Muscle of arm (tissue), 1 donor: ENCODE measurements at regions not wholly inside any gene's neighbourhood (a gene's known extent, or its start where the extent isn't known, plus 50 kb on each side); places are given as distances from the start of the nearest gene placed in this dataset.

Experiments used
- DNase-seq: peaks from one replicate; pipeline ENCODE4 v3.0.0-alpha.2; 2013

DNA sequence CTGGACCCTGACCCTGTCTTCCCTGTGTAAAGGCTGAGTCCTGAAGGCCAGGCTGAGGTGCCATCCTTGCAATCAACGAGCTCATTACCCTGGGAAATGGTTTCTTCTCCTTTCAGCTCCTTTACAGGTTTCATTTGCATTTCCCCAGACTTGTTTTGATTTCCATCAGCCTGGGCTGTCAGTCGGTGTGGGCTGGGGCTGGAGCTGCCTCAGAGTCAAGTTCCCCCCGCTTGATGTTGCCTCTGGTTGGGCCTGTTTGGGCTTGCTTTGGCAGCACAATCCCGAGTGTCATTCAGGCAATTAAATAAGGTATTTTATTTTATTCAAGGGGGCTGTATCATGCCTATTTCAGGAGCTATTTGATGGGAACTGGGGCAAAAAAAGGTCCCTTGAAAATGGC is 424.9 kb downstream of the INSC start:
- DNase-seq = no peak

DNA sequence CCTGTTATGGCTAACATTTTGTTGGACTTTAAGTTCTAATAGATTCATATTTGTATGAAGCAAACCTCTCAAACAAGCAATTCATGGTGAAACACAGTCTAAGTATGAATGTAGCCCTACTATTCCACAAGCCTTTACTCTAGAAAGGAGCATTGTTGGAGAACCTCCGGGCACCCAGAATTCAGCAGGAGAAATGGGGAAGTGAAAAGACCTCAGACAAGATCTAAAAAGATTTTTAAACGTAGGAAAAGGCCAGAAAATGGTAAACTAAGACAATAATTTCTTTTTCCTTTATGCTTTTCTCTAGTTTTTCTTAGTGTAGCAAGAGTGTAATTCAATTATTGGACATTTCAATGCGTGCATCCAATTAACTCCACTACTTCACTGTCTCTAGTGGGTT is 426.4 kb downstream of the INSC start:
- DNase-seq = no peak

DNA sequence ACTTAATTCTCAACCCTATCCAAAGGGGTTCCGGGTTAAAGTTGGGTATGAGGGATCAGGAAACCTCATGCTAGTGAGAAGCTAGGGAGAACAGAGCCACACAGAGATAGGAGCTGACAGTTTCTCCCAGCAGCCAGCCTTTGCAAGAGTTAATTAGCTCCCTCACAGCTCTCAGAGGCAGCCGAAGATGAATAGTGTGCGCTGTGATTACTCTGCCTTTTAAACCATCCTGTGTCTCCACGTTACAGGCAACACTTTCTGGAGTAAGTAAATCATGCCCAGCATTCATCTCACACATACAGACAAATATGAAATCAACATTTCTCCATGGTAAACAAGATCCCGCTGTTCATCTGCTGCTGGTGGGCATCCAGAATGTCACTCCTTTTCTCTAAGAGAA is 429.6 kb downstream of the INSC start:
- DNase-seq = no peak

GRCh38 chr11:15547685-15548084 is 433.0 kb downstream of the INSC start:
- DNase-seq = no peak

DNA sequence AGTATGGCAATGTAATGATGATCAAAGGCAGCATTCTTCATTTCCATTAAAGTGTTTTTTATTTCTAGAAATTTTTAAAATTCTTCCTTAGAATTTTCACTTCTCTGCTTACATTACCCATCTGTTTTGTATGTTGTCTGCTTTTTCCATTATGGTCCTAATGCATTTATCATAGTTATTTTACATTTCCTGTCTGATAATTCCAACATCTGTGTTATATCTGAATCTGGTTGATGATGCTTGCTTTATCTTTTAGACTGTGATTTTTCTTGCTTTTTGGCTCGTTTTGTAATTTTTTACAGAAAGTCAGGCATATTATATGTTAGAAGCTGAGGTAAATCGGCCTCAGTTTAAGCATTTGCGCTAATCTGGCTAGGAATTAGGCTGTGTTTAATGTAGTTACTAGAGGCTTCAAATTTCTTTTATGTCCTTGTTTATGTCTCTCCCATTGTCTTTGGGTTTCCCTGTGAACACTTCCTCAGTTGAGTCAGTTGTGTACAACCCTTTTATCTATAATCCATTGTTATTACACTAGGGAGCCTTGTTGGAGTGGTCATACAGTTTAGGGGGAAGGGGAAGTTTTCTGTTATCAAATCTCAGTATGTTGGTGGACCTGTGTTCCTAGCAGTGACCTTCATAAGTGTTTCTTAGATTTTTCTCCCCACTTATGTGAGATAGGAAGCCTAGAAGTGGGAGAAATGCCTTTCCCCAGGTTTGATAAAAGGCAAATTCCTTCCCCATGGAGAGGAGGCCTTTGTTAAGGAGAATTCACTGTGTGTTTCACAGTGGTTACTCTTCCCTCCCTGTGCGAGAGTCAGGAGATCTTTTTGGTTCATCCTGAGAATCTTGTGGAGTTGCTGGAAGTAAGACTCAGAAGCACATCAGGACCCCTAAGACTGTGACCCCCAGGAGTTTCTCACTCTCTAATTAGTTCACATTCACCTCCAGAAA is 437.5 kb downstream of the INSC start:
- no peak for DNase-seq

DNA sequence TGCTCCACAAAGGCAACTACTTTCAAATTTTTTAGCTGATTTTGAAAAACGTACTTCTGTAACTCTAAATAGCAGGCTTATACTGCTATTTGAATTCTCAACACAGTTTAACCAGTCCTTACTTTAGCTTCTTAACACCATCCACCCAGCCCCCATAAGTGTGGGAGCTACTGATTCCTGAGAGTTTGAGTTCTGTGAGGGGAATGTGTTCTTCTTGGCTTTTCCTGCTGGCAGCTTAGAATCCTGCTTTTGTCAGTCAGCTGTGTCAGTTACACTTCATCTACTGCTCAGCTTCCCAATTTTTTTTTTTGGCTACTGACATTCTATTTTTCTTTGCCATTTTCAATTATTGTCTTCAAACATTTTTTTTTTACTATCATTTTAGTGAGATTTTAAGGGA is 440.4 kb downstream of the INSC start:
- no peak for DNase-seq

- DNase-seq = no peak
Measured at GRCh38 chr11:15557457-15558230, 442.9 kb downstream of the INSC start.

DNA sequence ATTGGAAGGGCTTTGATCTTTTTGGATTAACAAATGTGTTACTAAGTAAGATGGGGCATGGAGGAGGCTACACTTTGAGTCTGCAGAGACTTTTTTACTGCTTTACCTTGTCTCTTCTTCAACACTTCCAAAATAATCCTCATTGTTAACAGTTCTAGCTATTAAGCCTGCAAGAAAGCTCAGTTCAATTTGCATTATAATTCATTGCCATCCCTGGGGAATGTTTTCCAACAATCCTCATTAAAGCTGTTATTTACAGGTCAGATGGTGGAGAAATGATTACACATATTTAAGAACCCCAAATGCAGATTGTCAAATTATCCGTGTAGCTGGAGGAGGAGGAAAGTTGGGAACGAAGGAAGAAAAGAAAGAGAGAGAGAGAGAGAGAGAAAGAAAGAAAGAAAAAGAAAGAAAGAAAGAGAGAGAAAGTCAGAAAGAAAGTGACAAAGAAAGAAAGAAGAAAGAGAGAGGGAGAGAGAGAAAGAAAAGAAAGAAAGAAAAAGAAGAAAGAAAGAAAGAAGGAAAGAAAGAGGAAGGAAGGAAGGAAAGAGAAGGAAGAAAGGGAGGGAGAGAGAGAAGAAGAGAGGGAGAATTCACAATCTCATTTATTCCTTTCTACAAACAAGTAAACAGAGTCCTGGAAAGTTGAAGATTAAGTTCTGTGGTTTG is 443.9 kb downstream of the INSC start:
- DNase-seq = no peak

DNA sequence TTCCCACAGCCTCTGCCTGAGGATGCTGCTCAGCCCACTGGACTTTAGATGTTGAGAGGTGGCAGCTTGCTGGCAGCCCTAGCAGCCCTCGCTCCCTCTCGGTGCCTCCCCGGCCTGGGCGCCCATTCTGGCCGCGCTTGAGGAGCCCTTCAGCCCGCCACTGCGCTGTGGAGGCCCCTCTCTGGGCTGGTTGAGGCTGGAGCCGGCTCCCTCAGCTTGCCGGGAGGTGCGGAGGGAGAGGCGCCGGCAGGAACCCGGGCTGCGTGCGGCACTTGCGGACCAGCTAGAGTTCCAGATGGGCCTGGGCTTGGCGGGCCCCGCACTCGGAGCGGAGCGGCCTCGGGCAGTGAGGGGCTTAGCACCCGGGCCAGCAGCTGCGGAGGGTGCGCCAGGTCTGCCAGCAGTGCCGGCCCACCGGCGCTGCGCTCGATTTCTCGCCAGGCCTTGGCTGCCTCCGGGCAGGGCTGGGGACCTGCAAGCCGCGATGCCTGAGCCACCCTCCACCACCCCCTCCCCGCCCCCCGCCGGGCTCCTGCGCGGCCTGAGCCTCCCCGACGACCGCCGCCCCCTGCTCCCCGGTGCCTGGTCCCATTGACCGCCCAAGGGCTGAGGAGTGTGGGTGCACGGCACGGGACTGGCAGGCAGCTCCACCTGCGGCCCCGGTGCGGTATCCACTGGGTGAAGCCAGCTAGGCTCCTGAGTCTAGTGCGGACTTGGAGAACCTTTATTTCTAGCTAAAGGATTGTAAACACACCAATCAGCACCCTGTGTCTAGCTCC is 446.2 kb downstream of the INSC start:
- no peak for DNase-seq

GRCh38 chr11:15562230-15562629 is 447.5 kb downstream of the INSC start:
- DNase-seq = no peak

- no peak for DNase-seq
Measured at GRCh38 chr11:15563054-15563453, 448.3 kb downstream of the INSC start.

- no peak for DNase-seq
Measured at GRCh38 chr11:15565880-15566279, 451.2 kb downstream of the INSC start.

GRCh38 chr11:15568440-15568839 is 453.7 kb downstream of the INSC start:
- DNase-seq = no peak

- peak; percentile 84 for DNase-seq
Measured at GRCh38 chr11:15569305-15570025, 454.7 kb downstream of the INSC start.

DNA sequence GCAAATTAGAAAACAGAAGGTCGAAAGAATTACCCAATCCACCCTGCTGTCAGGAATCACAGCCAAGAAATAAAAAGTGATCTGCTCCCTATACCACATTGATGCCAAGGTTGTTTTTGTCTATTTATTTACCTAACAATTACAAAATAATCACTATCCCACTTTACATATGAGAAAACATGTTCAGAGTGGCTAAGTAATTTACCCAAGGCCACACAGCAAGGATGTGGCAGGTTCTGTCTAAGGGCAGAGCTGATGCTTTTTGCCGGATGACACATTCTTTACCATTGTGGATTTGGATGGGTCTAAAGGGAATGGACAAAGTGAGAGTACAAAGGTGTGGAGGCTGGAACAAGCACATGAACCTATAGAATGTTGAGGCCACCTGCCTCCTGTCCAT is 460.7 kb downstream of the INSC start:
- DNase-seq = no peak

DNA sequence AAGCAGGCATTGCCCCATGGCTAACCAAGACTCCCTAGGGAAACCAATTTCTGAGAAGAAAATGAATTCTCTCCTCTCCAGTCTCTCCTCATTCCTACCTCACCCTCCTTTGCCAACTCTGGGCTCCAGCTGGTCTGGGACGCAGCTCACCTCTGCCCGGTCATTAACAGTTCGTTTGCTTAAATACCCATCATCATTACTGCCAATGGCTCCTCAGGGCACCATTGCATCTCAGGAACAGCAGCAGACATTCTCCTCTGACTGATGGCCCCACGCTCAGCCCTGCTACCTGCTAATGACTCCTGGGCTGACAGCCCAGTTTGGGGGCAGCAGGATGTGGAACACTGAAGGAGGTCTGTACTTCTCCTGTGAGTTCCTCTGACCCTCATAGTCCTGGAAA is 462.0 kb downstream of the INSC start:
- no peak for DNase-seq

- DNase-seq = no peak
Measured at GRCh38 chr11:15577519-15577918, 462.8 kb downstream of the INSC start.

DNA sequence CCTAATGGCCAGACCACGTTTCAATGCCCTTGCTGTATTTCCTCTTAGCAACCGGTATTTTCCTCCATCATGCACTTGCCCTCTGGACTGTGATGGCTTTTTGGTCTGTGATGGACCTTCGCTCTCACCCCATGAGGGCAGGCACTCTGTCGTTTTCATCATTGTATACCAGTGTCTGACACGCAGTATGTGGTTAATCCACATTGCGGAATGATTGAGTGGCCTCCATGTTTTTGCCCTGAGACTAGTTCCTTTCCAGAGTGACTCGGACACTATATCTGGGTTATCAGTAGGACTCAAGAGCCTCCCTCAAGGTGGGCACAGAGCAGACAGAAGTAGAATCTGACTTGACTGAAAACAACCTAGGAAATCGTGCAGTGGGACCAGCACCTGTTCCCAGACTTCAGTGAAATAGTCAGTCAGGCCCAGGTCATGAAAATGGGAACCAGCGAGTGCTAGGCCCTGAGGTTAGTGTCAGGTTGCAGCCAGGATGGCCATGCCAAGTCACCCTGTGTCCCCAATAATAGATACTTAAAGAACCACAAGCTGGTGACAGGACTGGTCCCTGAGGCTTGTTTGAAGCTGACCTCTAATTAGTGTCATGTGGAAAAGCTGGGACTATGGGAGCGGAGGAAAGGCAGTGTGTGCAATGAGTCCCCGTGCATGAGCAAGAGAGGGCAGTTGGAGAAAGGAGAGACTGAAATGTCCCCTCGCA is 464.7 kb downstream of the INSC start:
- no peak for DNase-seq

DNA sequence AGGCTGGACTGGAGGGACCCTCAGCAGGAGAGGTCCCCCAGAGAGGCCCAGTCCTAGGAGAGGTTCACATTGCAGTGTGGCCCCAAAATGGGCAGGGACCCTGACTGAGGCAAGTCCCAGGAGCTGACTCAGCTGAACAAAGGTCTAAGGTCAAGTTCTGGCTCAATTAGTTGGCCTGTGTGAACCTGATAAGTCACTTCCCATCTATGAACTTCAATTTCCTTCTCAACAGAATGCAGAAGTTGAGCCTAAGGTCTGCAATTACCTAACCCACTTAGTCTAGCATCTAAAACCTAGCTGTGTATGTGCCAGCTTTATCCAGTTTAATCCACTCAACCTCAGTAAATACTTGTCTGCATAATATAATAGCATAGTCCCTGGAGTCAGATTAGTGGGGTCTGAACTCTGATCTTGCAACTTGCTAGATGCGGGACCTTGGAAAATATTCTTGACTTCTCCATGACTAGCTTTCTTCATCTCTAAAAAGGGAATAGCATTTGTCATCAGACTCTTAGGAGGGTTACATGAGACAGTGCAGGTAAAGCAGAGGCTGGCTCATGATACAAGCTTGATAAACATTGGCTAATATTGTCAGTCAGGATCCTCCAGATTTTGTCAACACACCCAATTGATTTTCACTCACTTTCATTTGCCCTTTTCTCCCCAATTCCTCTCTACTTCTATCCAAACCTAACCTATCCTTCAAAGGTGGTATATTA is 465.5 kb downstream of the INSC start:
- no peak for DNase-seq

- no peak for DNase-seq
Measured at GRCh38 chr11:15580775-15581095, 466.0 kb downstream of the INSC start.
